GM12891 (cell line): ENCODE measurements at regions not wholly inside any gene's neighbourhood (a gene's known extent, or its start where the extent isn't known, plus 50 kb on each side); places are given as distances from the start of the nearest gene placed in this dataset.

Experiments used
- POLR2A ChIP-seq: IDR thresholded peaks from 2 replicates; pipeline ENCODE4 v1.6.1; 2011; ENCODE audit warnings: low read depth, low read length, control low read depth
- POLR2AphosphoS5 ChIP-seq: IDR thresholded peaks from 2 replicates; pipeline ENCODE4 v1.6.1; 2011; ENCODE audit warnings: low read depth, low read length, control low read depth
- SPI1 ChIP-seq: IDR thresholded peaks from 2 replicates; pipeline ENCODE4 v1.6.1; 2011; ENCODE audit warnings: low read depth, low read length, control low read depth

DNA sequence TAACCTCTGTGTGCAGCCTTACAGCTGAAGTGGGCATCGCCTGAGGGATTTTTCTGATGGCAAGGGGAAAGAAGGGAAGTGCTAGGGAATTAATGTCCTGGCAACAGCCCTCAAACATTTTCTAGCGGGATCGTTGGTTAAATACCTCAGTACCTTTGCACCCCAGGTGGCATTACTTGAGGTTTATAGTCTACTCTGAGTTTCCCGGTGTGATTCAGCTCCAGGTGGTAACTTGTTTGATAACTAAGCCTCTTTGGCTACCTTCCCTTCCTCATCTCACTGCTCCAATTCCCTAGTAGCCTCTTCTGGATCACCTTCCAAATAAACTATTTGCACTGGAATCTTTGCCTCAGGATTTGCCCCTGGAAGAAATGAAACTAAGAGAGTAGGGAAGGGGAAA lies 237.0 kb upstream of the SSTR1 start:
- TF ChIP-seq SPI1, result no peak
- no peak for TF ChIP-seq POLR2AphosphoS5
- no peak for TF ChIP-seq POLR2A
